IPS-20b (cell line): ENCODE measurements at regions not wholly inside any gene's neighbourhood (a gene's known extent, or its start where the extent isn't known, plus 50 kb on each side); places are given as distances from the start of the nearest gene placed in this dataset.
"Not testable (repeated sequence)": the region's sequence is repeated elsewhere in the genome, so short reads cannot be mapped to it uniquely, and the experiment has no call there.

Experiments
- H3K27ac ChIP-seq: one replicate; pipeline ENCODE4 v1.5.1; 2013; ENCODE audit warnings: low read length
- H3K27me3 ChIP-seq: 2 replicates; pipeline ENCODE4 v1.6.1; 2013; ENCODE audit warnings: mild to moderate bottlenecking, low read length, inconsistent platforms; ENCODE audit not compliant: insufficient read depth
- H3K36me3 ChIP-seq: 2 replicates; pipeline ENCODE4 v1.6.1; 2013; ENCODE audit warnings: low read depth, mild to moderate bottlenecking, inconsistent platforms, low read length, moderate library complexity; ENCODE audit not compliant: insufficient read depth
- H3K4me1 ChIP-seq: 2 replicates; pipeline ENCODE4 v1.6.1; 2013; ENCODE audit warnings: mild to moderate bottlenecking, control low read depth, inconsistent platforms, low read length, moderate library complexity; ENCODE audit not compliant: insufficient read depth
- H3K4me3 ChIP-seq: 2 replicates; pipeline ENCODE4 v1.5.1; 2013; ENCODE audit warnings: mild to moderate bottlenecking, low read length, inconsistent platforms
- H3K9ac ChIP-seq: 2 replicates; pipeline ENCODE4 v1.6.1; 2013; ENCODE audit warnings: low read depth, mild to moderate bottlenecking, inconsistent platforms, low read length, moderate library complexity
- H3K9me3 ChIP-seq: 2 replicates; pipeline ENCODE4 v1.6.1; 2013; ENCODE audit warnings: mild to moderate bottlenecking, low read depth, low read length, inconsistent platforms; ENCODE audit not compliant: insufficient read depth

DNA sequence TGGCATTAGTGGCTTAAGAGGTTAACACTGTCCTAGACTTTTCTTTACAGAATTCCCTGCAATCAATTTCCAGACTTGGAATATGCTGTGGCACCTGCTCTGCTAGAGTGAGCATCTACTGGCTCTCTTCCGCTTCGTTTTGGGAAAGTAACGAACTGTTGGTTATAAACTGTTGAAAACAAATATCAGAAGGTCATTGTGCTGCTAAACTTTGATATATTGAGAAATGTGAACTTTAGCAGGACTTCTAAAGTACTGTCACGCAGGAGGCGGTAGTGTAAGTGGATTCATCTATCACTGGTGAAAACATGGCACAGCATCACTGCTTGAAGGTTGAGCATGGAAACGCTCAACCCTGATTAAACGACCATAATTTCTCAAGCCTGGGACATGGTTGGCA lies 348.9 kb downstream of the FLRT2 start:
- Histone ChIP-seq H3K27me3 (no peaks in the 10 kb centered on the region), H3K36me3 (no peaks in the 10 kb centered on the region), H3K27ac (no peak overlapping the region), H3K9ac (no peak overlapping the region), H3K4me3 (no peak overlapping the region), H3K9me3 (no peaks in the 10 kb centered on the region), H3K4me1 (peaks cover 3% of the 10 kb centered on the region; the same call in 1 of the 2 replicates)

- Histone ChIP-seq H3K27me3 (no peaks in the 10 kb centered on the region), H3K9me3 (no peaks in the 10 kb centered on the region), H3K4me1 (peaks cover 3% of the 10 kb centered on the region; the same call in 1 of the 2 replicates)
These were observed 343.1 kb downstream of the FLRT2 start for GRCh38 chr14:85873006-85873405.

DNA sequence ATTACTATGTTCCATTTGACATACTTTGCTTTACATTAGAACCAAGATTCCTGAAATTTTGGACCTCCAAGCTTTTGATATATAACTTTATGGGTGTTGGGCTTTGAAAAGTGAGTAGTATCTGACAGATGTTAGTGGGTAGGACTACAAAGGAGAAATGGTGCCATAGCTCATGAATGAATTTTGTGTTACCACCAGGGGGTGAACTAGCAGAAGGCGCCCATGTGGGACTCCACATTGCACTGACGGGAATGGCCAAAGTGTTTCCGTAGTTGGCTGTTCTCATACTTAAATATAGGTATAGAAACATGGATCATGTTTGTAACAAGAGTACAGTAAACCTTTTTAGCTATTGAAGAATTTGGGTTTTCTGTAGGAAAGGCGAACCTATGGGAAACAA lies 337.5 kb downstream of the FLRT2 start:
- Histone ChIP-seq H3K27me3 (no peaks in the 10 kb centered on the region), H3K4me1 (no peaks in the 10 kb centered on the region), H3K9me3 (no peaks in the 10 kb centered on the region), H3K27ac (no peak overlapping the region), H3K4me3 (no peak overlapping the region), H3K36me3 (no peaks in the 10 kb centered on the region), H3K9ac (no peak overlapping the region)

More at GRCh38 chr14:85873006-85873405, 343.1 kb downstream of the FLRT2 start:
- no peak overlapping the region for H3K27ac ChIP-seq
- no peak overlapping the region for H3K4me3 ChIP-seq
- no peak overlapping the region for H3K9ac ChIP-seq
- no peaks in the 10 kb centered on the region for H3K36me3 ChIP-seq

DNA sequence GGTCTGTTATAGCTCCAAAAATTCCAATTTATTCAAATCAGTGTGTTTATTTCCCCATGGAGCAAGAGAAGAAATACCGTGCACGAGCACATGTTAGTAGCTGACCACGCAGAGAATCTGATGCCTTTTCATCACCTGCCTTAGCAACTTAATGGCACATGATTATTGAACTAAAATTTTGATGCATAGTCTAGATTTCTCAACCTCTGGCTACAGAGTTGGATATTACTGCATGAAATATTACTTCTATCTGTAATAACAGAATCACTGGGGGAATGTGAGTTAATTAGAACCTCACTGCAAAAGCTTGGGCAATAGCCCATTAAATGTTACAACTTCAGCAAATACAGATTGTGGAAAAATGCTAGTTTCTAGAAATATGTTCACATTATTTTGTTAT lies 335.8 kb downstream of the FLRT2 start:
- H3K9me3 ChIP-seq, result no peaks in the 10 kb centered on the region
- H3K9ac ChIP-seq, result no peak overlapping the region
- no peak overlapping the region for H3K27ac ChIP-seq
- H3K27me3 ChIP-seq, result no peaks in the 10 kb centered on the region
- H3K36me3 ChIP-seq, result no peaks in the 10 kb centered on the region
- H3K4me3 ChIP-seq, result no peak overlapping the region
- H3K4me1 ChIP-seq, result no peaks in the 10 kb centered on the region

DNA sequence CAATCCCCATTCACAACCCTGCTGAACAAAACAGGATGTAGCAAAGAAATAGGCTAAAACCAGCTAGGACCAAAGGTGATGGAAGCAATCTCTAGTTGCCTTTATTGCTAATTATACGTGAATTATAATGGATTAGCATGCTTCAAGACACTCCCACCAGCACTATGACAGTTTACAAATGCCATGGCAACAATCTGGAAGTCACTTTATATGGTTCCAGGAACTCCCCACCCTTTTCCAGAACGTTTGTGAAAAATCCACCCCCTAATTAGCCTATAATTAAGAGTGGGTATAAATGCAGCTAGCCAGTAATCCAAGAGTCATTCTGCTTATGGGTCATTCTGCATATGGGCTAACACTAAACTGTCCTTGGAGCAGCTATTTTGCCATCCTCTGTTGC lies 328.7 kb downstream of the FLRT2 start:
- no peak overlapping the region for H3K27ac ChIP-seq
- H3K9me3 ChIP-seq, result no peaks in the 10 kb centered on the region
- H3K4me3 ChIP-seq, result no peak overlapping the region
- H3K9ac ChIP-seq, result no peak overlapping the region
- no peaks in the 10 kb centered on the region for H3K27me3 ChIP-seq
- H3K4me1 ChIP-seq, result no peaks in the 10 kb centered on the region
- H3K36me3 ChIP-seq, result no peaks in the 10 kb centered on the region

- Histone ChIP-seq H3K9ac (no peak overlapping the region), H3K27me3 (no peaks in the 10 kb centered on the region), H3K36me3 (no peaks in the 10 kb centered on the region), H3K4me1 (no peaks in the 10 kb centered on the region), H3K4me3 (no peak overlapping the region), H3K27ac (no peak overlapping the region), H3K9me3 (no peaks in the 10 kb centered on the region)
These were observed 326.5 kb downstream of the FLRT2 start for GRCh38 chr14:85856430-85856829.

- Histone ChIP-seq H3K27me3 (no peaks in the 10 kb centered on the region), H3K9ac (no peak overlapping the region), H3K9me3 (no peaks in the 10 kb centered on the region), H3K4me3 (no peak overlapping the region), H3K27ac (no peak overlapping the region), H3K4me1 (no peaks in the 10 kb centered on the region), H3K36me3 (no peaks in the 10 kb centered on the region)
These were observed 324.1 kb downstream of the FLRT2 start for GRCh38 chr14:85853996-85854526.

GRCh38 chr14:85852906-85853305 lies 323.0 kb downstream of the FLRT2 start:
- Histone ChIP-seq H3K27ac (no peak overlapping the region), H3K27me3 (no peaks in the 10 kb centered on the region), H3K9ac (no peak overlapping the region), H3K4me3 (no peak overlapping the region), H3K36me3 (no peaks in the 10 kb centered on the region), H3K9me3 (no peaks in the 10 kb centered on the region), H3K4me1 (no peaks in the 10 kb centered on the region)

DNA sequence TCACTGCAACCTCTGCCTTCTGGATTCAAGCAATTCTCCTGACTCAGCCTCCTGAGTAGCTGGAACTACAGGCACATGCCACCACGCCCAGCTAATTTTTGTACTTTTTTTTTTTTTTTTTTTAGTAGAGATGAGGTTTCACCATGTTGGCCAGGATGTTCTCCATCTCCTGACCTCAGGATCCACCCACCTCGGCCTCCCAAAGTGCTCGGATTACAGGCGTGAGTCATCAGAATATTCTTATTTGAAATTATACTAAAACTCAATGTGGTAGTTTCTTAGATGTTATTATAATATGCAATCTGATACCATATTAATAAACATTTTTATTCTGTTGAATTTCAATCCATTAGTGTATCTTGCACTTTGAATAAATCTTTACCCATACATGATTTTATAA lies 322.2 kb downstream of the FLRT2 start:
- H3K9ac ChIP-seq, H3K27ac ChIP-seq, H3K9me3 ChIP-seq, H3K36me3 ChIP-seq, H3K4me1 ChIP-seq, H3K27me3 ChIP-seq, H3K4me3 ChIP-seq: not testable (repeated sequence)

DNA sequence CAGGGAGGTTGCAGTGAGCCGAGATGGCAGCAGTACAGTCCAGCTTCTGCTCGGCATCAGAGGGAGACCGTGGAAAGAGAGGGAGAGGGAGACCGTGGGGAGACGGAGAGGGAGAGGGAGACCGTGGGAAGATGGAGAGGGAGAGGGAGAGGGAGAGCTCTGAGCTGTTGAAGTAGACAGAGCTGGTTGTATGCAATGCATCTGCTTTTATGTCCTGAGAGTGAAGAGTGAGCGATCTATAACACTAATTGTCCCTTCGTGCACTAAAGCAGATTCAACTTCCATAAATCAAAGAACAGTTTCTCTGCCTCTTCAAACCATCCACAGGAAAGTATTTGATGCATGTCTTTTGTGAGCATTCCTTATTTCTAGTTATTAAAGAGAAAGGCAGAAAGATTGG lies 300.6 kb downstream of the FLRT2 start:
- H3K4me1 ChIP-seq, H3K27me3 ChIP-seq, H3K9ac ChIP-seq, H3K36me3 ChIP-seq, H3K9me3 ChIP-seq, H3K27ac ChIP-seq, H3K4me3 ChIP-seq: not testable (repeated sequence)

DNA sequence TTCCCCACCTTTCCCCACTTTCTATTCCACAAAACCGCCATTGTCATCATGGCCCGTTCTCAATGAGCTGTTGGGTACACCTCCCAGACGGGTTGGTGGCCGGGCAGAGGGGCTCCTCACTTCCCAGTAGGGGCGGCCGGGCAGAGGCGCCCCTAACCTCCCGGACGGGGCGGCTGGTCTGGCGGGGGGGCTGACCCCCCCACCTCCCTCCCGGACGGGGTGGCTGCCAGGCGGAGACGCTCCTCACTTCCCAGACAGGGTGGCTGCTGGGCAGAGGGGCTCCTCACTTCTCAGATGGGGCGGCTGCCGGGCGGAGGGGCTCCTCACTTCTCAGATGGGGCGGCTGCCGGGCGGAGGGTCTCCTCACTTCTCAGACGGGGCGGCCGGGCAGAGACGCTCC lies 299.7 kb downstream of the FLRT2 start:
- H3K9ac ChIP-seq, H3K36me3 ChIP-seq, H3K27ac ChIP-seq, H3K4me3 ChIP-seq, H3K9me3 ChIP-seq, H3K27me3 ChIP-seq, H3K4me1 ChIP-seq: not testable (repeated sequence)

GRCh38 chr14:85824526-85824925 lies 294.6 kb downstream of the FLRT2 start:
- Histone ChIP-seq H3K9ac (no peak overlapping the region), H3K36me3 (no peaks in the 10 kb centered on the region), H3K4me1 (no peaks in the 10 kb centered on the region), H3K27me3 (no peaks in the 10 kb centered on the region), H3K9me3 (no peaks in the 10 kb centered on the region), H3K4me3 (no peak overlapping the region), H3K27ac (no peak overlapping the region)

DNA sequence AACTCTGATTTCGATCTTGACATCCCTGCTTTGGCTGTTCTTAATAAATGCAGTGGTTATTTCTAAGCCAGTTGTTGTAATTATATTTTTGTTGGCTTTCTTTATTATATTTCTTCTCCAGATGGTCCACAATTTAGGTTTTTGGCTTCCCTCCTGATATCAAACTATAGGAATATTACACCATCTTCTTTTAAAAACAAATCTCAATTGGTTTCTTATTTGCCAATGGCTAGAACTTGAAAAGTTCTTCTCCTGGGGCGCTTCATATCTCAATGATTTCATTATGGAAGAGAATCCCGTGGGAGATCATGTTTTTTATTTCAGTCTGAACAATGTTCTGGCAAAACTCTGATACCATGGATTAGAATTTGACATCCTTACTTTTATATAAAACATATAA lies 292.3 kb downstream of the FLRT2 start:
- no peak overlapping the region for H3K4me3 ChIP-seq
- no peak overlapping the region for H3K27ac ChIP-seq
- H3K27me3 ChIP-seq, result no peaks in the 10 kb centered on the region
- no peak overlapping the region for H3K9ac ChIP-seq
- H3K9me3 ChIP-seq, result no peaks in the 10 kb centered on the region
- no peaks in the 10 kb centered on the region for H3K4me1 ChIP-seq
- H3K36me3 ChIP-seq, result no peaks in the 10 kb centered on the region
